22Rv1 (cell line): ENCODE measurements at regions not wholly inside any gene's neighbourhood (a gene's known extent, or its start where the extent isn't known, plus 50 kb on each side); places are given as distances from the start of the nearest gene placed in this dataset.

Experiments used
- H3K27ac ChIP-seq: fragments of 450-650 bp; 2 replicates; pipeline ENCODE4 v1.5.1; 2017
- CTCF ChIP-seq: fragments of 450-650 bp; IDR thresholded peaks from 2 replicates; pipeline ENCODE4 v1.5.1; 2017; ENCODE audit warnings: mild to moderate bottlenecking
- ZFX ChIP-seq: fragments of 450-650 bp; IDR thresholded peaks from 2 replicates; pipeline ENCODE4 v1.6.1; 2017; ENCODE audit warnings: antibody characterized with exemption, borderline replicate concordance

- TF ChIP-seq CTCF (no peak), ZFX (no peak)
- H3K27ac ChIP-seq = no peak overlapping the region
These were observed 750.7 kb upstream of the SORCS1 start for GRCh38 chr10:107915215-107915610.

GRCh38 chr10:107914450-107915214 lies 750.1 kb upstream of the SORCS1 start:
- H3K27ac ChIP-seq = no peak overlapping the region
- TF ChIP-seq CTCF = peak; percentile 30; the same call in 1 of the 2 replicates
- TF ChIP-seq ZFX = no peak

DNA sequence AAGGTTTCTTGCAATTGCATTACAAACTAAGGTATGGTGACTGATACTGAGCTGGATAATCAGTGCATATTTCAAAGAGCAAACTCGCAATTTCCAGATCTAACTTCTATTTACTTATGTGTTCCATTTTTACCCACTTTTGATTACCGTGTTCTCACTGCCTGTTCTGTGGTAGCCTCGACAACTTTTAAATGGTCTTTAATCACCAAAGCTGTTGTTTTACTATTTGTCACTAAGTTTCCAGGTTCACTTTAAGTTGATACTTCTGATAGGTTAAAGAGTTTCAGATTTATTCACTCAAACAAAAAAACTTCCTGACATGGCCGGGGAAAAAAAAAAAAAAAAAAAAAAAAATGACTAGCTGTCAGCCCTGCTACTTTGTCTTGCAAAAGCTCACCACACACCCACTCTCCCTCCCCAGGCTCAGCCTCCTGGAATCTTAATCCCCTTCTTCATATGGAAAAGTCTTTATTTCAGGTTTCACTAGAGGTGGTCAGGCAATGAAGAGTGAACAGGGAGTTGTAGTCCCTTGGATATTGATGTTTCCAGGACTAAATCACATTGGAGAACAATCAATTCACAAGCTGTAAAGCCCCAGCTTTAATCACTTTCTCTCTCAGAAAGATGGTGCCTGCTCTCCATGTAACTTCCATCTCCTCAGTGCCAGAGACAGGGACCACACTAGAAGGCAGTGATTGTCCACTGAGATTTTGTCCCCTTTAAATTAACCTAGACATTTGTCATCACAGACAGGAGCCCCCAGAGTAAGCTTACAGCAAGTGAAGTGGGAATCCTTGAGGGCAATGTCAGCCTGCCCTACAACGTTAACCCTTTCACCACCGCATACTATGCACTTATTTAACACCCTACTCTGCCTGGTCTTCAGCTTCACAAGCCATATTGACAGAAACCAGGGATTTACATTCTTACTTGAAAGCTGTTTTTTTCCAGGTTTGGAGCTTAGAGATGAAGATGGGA lies 749.1 kb upstream of the SORCS1 start:
- no peak overlapping the region for H3K27ac ChIP-seq
- TF ChIP-seq ZFX = no peak
- no peak for TF ChIP-seq CTCF

GRCh38 chr10:107901076-107901475 lies 736.6 kb upstream of the SORCS1 start:
- TF ChIP-seq ZFX = no peak
- no peak for TF ChIP-seq CTCF
- H3K27ac ChIP-seq = no peak overlapping the region

DNA sequence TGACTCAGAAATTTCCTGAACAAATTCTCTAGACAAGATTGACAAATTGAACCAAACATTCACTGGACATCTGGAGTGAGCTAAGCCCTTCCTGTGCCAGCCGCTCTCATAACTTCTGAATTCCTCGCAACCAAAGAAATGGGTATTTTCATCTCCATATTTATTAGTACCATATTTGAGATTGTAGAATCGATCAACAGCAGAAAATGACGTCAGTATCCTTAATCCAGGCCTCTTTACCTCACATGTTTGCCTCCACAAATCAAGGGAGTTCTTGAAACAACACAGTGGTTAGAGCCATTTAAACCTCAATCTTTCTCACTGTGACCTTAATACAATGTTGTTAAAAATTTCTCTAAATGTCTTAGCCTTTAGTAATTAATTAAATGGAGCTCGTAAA lies 735.6 kb upstream of the SORCS1 start:
- TF ChIP-seq CTCF (no peak), ZFX (no peak)
- no peak overlapping the region for H3K27ac ChIP-seq

DNA sequence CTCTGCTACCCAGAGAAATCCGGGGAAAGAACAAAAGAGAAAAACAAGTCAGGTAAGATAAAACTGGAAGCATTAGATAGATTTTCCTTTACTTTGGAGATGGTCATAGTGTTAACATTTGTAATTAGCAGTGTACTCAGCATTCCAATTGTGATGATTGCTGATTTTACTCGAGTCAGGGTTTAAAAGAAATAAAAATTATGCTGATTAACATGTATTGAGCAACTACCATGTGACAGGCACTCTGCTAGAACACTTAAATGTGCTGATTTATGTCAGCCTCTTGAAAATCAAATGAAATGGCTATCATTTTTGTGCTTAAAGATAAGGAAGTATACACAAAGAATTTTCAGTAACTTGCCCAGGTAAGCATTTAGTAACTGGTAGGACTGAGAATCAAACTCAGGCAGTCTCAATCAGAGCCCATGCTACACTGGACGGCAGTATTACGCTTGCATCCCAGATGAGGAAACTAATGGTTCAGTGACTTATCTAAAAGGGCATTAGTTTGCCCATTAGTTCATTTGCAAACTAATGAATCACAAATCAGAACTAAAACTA lies 735.1 kb upstream of the SORCS1 start:
- no peak overlapping the region for H3K27ac ChIP-seq
- TF ChIP-seq ZFX (no peak), CTCF (no peak)

DNA sequence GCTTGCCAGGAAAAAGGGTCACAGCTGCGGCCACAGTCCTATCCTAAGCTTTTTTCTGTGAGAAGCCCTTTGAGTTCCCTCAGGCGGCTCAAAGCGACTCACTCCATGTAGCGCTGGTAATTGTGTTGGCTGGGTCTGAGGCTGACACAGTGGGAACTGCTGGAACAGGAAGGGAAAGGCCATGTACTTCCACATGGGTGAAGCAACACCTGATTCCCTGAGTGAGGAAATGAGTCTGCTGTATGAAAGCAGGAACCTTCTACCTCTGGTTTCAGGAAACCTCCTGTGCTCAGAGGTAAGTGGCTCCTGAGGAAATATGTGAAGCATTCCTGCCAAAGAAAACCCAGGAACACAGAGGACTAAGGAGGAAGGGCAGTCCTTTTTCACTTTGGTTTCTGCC lies 734.6 kb upstream of the SORCS1 start:
- no peak overlapping the region for H3K27ac ChIP-seq
- TF ChIP-seq ZFX (no peak), CTCF (no peak)
